ENCODE measurements at regions not wholly inside any gene's neighbourhood (a gene's known extent, or its start where the extent isn't known, plus 50 kb on each side); places are given as distances from the start of the nearest gene placed in this dataset.

- no peak for TF ChIP-seq CTCF (IDR thresholded peaks at IDR 0.05)
- no peak for TF ChIP-seq POLR2A (IDR thresholded peaks at IDR 0.05)
- no peak for TF ChIP-seq EP300 (IDR thresholded peaks at IDR 0.05)
- no peak for TF ChIP-seq POLR2AphosphoS5 (IDR thresholded peaks at IDR 0.05)
Observed at GRCh38 chr5:57665146-57665936, 182.7 kb upstream of the ACTBL2 start.
